ENCODE measurements at regions not wholly inside any gene's neighbourhood (a gene's known extent, or its start where the extent isn't known, plus 50 kb on each side); places are given as distances from the start of the nearest gene placed in this dataset.

- TF ChIP-seq CTCF (IDR thresholded peaks at IDR 0.05; ENCODE audit: low read depth, low read length) = no peak
- DNase-seq = peak; percentile 84
- no peaks in the 10 kb centered on the region for H3K27me3 ChIP-seq (ENCODE audit: insufficient read depth, low read depth, severe bottlenecking)
- H3K9me3 ChIP-seq (ENCODE audit: severe bottlenecking) = no peaks in the 10 kb centered on the region
- no peaks in the 10 kb centered on the region for H3K36me3 ChIP-seq
- peak overlapping the region; percentile 78 for H3K27ac ChIP-seq
- H3K4me3 ChIP-seq (ENCODE audit: low read depth, low read length) = no peak overlapping the region
Observed at GRCh38 chr11:122271137-122271536, 155.1 kb upstream of the BLID start.

DNA sequence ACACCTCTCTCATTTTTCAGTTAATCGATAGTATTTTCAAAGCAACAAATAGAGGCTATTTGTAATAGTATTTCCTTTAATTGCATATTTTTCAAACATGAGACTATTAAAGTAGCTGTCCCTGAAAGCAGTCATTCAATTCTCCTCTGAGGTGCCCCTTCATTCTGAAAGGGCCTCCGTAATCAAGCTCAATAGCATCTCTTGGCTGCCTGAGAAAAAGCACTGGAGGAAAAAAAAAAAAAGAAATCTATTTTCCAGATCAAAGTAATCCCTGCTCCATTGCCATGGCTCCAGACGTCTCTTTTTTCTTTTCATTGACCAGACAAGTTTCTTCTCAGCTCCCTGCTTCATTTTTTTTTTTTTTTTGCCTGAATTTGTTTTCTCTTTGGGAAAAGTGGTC lies 154.5 kb upstream of the BLID start:
- peak overlapping the region; percentile 78 for H3K27ac ChIP-seq
- H3K4me3 ChIP-seq (ENCODE audit: low read depth, low read length) = no peak overlapping the region
- H3K9me3 ChIP-seq (ENCODE audit: severe bottlenecking) = no peaks in the 10 kb centered on the region
- TF ChIP-seq CTCF (IDR thresholded peaks at IDR 0.05; ENCODE audit: low read depth, low read length) = no peak
- no peak for DNase-seq
- no peaks in the 10 kb centered on the region for H3K36me3 ChIP-seq
- H3K27me3 ChIP-seq (ENCODE audit: insufficient read depth, low read depth, severe bottlenecking) = no peaks in the 10 kb centered on the region

GRCh38 chr11:122269824-122270223 lies 153.8 kb upstream of the BLID start:
- H3K9me3 ChIP-seq (ENCODE audit: severe bottlenecking) = no peaks in the 10 kb centered on the region
- H3K4me3 ChIP-seq (ENCODE audit: low read depth, low read length) = no peak overlapping the region
- H3K27ac ChIP-seq = no peak overlapping the region
- H3K36me3 ChIP-seq = no peaks in the 10 kb centered on the region
- TF ChIP-seq CTCF (IDR thresholded peaks at IDR 0.05; ENCODE audit: low read depth, low read length) = no peak
- DNase-seq = no peak
- H3K27me3 ChIP-seq (ENCODE audit: insufficient read depth, low read depth, severe bottlenecking) = no peaks in the 10 kb centered on the region

DNA sequence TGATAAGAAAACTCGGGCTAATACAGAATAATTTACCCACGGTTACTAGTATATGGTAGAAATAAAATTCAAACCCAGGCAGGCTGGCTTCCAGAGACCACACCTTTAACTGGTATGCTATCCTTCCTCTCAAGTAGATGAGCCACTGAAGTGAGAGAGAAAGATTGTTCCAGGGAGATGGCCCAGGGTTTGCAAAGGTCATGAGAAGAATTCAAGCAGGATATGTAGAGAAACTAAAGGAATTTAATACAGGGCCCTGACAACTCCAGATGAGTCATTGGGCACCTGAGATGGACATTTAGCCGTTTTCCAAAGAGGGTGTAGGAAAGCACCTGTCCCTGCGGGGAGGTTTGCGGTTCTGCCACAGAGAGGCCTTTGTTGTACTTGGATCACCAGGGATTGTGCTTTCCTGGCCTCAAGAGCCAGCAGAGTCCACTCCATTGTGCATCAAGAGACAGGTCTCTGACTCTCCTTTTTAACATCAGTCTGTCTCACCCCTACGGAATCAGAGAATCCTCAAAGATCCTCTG lies 152.7 kb upstream of the BLID start:
- H3K9me3 ChIP-seq (ENCODE audit: severe bottlenecking) = no peaks in the 10 kb centered on the region
- H3K4me3 ChIP-seq (ENCODE audit: low read depth, low read length) = no peak overlapping the region
- no peaks in the 10 kb centered on the region for H3K27me3 ChIP-seq (ENCODE audit: insufficient read depth, low read depth, severe bottlenecking)
- H3K36me3 ChIP-seq = no peaks in the 10 kb centered on the region
- no peak for DNase-seq
- no peak for TF ChIP-seq CTCF (IDR thresholded peaks at IDR 0.05; ENCODE audit: low read depth, low read length)
- H3K27ac ChIP-seq = no peak overlapping the region

DNA sequence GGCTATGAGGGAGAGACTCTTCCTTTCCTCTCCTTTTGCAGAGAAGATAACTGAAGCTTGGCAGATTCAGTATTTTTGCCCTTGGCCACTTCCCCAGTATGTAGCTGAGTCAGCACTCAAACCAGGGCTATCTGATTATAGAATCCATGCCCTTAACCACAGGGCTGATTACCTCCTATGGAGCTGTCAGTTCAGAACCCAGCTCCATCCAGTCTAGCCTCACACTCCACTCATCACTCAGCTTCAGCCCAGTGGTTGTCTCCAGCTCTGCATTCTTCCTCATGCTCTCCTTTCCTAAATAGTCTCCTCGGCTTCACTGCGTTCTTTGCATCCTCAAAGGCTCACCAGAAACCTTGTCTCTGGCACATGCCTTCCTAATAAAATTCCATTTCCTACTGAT lies 151.6 kb upstream of the BLID start:
- H3K27me3 ChIP-seq (ENCODE audit: insufficient read depth, low read depth, severe bottlenecking) = no peaks in the 10 kb centered on the region
- H3K27ac ChIP-seq = no peak overlapping the region
- DNase-seq = no peak
- no peaks in the 10 kb centered on the region for H3K36me3 ChIP-seq
- no peak for TF ChIP-seq CTCF (IDR thresholded peaks at IDR 0.05; ENCODE audit: low read depth, low read length)
- H3K9me3 ChIP-seq (ENCODE audit: severe bottlenecking) = no peaks in the 10 kb centered on the region
- no peak overlapping the region for H3K4me3 ChIP-seq (ENCODE audit: low read depth, low read length)

DNA sequence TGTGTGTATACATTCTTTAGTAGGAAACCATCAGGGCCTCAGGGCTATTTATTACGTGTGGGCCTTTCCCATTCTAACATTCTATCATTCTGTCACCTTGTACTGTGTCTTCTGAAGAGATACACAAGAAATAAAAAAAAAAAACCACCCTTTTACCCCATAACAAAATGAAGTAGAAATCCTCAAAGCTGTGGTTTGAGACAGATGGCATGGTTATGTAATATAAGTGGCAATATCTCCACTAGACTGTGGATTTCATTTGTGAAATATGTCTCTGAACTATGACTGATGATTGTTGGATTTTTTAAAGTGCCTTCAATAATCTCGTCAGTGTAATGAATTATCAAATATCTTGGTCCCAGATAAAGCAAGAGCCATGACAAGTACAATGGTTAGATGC lies 150.0 kb upstream of the BLID start:
- DNase-seq = no peak
- H3K27me3 ChIP-seq (ENCODE audit: insufficient read depth, low read depth, severe bottlenecking) = no peaks in the 10 kb centered on the region
- H3K9me3 ChIP-seq (ENCODE audit: severe bottlenecking) = no peaks in the 10 kb centered on the region
- no peak for TF ChIP-seq CTCF (IDR thresholded peaks at IDR 0.05; ENCODE audit: low read depth, low read length)
- H3K36me3 ChIP-seq = no peaks in the 10 kb centered on the region
- no peak overlapping the region for H3K4me3 ChIP-seq (ENCODE audit: low read depth, low read length)
- H3K27ac ChIP-seq = no peak overlapping the region
